ENCODE measurements at regions not wholly inside any gene's neighbourhood (a gene's known extent, or its start where the extent isn't known, plus 50 kb on each side); places are given as distances from the start of the nearest gene placed in this dataset.
A peak's percentile ranks its signal among the peaks of the same experiment; 100 is the strongest.
"Not testable (repeated sequence)": the region's sequence is repeated elsewhere in the genome, so short reads cannot be mapped to it uniquely, and the experiment has no call there.

DNA sequence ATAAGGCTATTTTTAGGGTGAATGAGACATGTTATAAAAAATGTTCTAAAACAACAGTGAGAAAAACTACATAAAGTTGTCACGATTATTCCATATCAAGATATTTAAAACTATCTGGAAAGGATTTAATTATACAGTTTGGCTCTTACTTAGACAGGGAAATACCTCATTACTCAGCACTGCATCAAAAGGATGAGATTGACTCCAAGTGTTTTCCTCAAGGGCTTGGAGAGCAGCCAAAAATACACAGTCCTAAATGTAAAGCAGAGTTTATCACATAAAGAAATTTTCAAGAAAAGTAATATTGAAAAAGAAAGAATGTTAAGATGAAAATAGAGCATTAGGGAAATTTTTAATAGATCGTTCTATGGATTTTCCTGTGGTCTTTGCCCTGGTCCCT is 285.5 kb upstream of the NETO1 start:
- H3K4me3 ChIP-seq (ENCODE audit: low read length): no peak overlapping the region
- DNase-seq (ENCODE audit: low read depth, low spot score): no peak

DNA sequence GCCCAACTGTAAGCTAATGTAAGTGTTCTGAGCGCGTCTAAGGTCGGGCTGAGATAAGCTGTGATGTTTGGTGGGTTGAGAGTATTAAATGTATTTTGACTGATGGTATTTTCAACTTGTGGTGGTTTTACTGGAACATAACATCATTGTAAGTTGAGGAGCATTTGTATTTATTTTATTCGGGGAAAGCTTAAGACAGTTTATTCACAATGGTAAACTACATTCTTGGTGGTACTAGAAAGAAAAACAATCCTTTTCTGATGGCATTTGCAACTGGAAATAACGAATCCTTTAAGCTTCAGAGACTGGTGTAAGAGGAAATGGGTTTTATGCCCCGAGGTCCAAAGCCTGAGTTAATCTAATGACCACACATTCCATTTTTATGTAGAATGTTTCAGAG is 283.3 kb upstream of the NETO1 start:
- no peak for DNase-seq (ENCODE audit: low read depth, low spot score)

DNA sequence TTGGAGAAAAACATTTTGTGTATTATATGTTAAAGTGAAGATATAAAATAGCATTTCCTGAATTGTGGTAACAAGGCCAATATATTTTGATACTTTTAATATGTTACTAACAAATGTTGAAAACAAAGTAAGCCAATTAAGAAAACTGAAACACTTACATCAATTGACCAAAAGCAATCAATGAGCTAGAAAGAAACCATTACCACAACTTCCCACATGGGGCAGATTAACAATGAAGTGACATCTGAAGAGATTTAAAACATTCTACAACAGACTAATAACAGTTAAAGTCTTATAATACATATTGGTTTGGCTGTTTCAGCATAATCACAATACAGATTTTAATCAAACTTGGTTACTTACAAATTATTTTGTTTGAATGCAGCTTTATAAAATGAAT is 282.4 kb upstream of the NETO1 start:
- no peak for DNase-seq (ENCODE audit: low read depth, low spot score)
- H3K4me3 ChIP-seq (ENCODE audit: low read length): no peak overlapping the region

More for the DNA sequence above, 283.3 kb upstream of the NETO1 start:
- H3K4me3 ChIP-seq (ENCODE audit: low read length): no peak overlapping the region

DNA sequence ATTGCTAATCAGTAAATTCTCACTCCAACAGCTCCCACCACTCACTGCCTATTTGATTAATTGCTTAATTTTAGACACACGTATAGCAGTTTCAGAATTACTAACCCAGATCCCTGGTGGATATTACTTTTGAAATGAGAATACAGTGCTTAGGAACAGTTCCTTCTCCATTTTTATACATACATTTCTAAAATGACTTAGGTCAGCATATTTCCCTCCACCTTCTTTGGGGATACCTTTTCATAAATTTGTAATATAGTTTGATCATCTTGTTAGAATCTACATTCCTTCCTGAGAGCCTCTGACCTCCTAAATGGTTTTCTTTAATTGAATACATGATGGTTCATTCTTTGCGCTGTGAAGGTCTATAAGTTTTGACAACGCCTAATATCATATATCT is 279.8 kb upstream of the NETO1 start:
- DNase-seq (ENCODE audit: low read depth, low spot score): no peak
- H3K4me3 ChIP-seq (ENCODE audit: low read length): no peak overlapping the region

DNA sequence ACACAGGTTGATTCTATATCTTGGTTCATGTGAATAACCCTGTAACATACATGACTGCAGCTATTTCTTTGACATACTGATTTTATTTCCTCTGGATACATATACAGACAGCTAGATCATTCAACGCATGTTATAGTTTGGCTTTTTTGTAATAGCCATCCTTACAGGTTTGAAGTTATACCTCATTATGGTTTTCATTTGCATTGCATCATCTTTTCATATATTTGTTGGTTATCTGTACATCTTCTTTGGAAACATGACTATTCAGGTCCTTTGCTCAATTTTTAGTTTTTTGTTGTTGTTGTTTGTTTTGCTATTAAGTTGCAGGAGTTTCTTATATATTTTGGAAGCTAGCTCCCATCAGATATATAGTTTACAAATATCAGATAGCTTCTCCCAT is 276.2 kb upstream of the NETO1 start:
- no peak for DNase-seq (ENCODE audit: low read depth, low spot score)
- H3K4me3 ChIP-seq (ENCODE audit: low read length): no peak overlapping the region

DNA sequence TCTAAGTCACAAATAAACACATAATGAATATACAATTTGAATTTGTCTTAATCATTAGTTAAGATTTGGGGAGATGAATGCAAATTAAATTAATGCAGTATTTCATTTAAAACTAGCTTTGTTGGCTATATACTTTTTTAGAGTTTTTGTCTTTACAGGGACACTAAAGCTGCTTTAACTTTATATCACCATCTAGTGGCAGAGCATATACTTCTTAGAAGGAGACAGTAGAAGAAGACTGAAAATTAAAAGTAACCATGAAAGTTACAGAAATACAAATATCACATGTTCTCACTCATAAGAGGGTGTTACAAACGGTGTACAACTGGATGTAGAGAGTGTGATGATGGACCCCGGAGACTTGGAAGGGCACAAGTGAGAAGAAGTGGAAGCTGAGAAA is 268.3 kb upstream of the NETO1 start:
- DNase-seq (ENCODE audit: low read depth, low spot score): peak; percentile 7
- H3K4me3 ChIP-seq (ENCODE audit: low read length): no peak overlapping the region

DNA sequence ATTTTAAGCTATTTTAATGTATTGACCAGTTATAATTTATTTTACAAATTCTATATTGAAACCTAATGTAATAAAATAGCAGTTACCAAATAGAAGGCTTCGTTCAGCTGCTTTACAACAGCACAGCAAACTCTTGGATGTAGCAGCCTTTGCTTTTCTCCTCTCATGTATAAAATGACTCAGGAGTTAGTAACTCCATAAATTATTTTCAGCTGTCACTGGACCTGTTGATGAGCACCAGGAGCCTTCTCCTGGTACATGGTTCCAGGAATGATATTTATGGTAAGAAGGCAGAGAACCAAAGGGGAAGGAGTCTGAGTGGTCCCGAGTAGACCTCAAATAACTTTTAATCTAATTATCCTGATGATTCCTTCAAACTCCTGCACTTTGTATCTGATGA is 256.4 kb upstream of the NETO1 start:
- DNase-seq (ENCODE audit: low read depth, low spot score): no peak
- no peak overlapping the region for H3K4me3 ChIP-seq (ENCODE audit: low read length)

DNA sequence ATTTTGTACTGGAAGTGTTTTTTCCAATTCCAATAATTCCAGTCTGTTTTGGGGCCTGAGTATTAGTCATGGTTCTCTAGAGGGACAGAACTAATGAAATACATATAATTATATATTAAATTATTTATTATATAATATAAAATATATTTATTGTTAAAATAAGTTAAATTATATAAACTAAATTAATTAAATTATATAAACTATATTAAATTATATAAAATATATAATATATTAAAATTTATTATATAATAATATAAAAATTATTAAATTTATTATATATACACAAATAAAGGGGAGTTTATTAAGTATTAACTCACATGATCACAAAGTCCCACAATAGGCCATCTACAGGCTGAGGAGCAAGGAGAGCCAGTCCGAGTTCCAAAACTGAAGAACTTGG is 253.4 kb upstream of the NETO1 start:
- DNase-seq (ENCODE audit: low read depth, low spot score): no peak
- no peak overlapping the region for H3K4me3 ChIP-seq (ENCODE audit: low read length)

DNA sequence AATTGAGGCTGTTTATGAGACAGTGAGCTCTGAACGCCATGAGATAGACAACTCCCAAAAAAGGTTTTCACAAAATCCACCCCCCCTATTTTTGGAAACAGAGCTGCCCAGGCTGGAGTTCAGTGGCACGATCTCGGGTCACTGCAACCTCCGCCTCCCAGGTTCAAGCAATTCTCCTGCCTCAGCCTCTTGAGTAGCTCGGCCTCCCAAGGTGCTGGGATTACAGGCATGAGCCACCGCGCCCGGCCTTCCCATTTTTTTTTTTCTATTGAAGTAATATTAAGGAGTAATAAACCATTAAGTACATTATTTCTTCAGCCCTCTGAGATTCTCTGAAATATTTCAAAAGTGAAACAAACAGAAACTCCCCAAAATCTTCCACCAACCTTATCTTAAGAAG is 252.8 kb upstream of the NETO1 start:
- no peak for DNase-seq (ENCODE audit: low read depth, low spot score)
- no peak overlapping the region for H3K4me3 ChIP-seq (ENCODE audit: low read length)

DNA sequence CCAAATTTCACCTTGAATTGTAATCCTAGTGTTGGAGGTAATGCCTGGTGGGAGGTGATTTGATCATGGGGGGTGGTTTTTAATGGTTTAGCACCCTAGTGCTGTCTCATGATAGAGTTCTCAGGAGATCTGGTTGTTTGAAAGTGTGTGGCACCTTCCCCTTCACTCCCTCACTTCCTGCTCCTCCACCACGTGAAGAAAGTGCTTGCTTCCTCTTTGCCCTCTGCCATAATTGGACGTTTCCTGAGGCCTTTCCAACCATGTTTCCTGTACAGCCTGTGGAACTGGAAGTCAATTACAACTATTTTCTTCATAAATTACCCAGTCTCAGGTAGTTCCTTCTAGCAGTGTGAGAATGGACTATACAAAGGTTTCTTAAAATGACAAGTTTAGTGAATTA is 251.8 kb upstream of the NETO1 start:
- DNase-seq (ENCODE audit: low read depth, low spot score): peak; percentile 9
- no peak overlapping the region for H3K4me3 ChIP-seq (ENCODE audit: low read length)

DNA sequence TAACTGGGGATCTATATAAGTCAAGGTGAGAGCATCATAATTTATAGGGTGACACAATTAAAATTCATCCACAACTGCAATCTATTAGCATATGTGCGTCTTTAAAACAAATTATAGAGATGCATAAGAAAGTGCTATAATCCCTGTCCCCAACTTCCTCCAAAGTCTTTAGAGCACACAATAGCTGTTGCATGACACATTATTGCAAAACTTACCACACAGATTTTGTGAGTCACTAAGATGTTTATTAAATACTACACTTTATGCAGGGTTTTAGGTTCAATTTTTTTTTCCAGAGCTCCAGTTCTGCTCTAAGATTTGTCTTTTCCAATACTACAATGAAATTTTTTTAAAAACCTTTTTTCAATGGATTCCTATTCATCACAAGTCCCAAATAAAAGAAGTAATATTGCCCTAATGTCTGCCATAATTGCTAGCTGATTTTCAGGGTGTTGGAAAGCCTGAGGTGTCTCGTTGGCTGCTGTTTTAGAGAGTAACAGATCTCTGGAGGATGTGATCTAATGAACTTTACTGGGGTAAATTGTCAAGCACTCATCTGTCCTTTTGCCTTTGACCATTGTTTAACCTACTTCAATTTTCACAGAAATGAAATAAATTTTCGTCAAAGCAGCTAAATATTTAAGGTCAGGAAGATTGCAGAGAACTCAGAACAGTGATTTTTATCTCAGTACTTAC is 250.5 kb upstream of the NETO1 start:
- no peak for DNase-seq (ENCODE audit: low read depth, low spot score)
- no peak overlapping the region for H3K4me3 ChIP-seq (ENCODE audit: low read length)

DNA sequence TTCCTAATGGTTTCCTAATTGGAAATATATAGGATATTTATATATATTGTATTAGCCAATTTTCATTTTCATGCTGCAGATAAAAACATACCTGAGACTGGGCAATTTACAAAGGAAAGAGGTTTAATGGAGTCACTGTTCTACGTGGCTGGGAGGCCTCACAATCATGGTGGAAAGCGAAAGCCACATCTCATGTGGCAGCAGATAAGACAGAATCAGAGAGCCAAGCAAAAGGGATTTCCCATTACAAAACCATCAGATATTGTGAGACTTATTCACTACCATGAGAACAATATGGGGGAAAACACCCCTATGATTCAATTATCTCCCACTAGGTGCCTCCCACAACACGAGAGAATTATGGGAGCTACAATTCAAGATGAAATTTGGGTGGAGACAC is 242.5 kb upstream of the NETO1 start:
- no peak overlapping the region for H3K4me3 ChIP-seq (ENCODE audit: low read length)
- DNase-seq (ENCODE audit: low read depth, low spot score): no peak

DNA sequence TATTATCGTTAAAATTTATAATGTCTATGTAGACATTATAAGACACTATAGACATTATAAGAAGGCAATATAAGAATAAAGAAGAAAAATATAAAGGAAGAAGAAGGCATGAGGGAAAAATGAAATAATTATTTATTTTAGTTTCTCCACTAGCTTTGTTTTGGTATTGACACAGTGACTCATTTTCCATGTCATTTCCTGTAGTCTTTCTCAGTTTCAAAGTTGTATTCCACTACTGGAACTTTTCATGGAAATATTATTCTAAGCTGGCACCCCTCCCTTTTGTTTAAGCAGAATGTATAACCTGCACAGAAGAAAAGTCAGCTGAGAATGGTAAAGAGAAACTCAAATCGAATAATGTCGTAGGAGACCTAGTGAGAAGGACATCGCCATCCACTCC is 234.2 kb upstream of the NETO1 start:
- DNase-seq (ENCODE audit: low read depth, low spot score): no peak
- H3K4me3 ChIP-seq (ENCODE audit: low read length): no peak overlapping the region

DNA sequence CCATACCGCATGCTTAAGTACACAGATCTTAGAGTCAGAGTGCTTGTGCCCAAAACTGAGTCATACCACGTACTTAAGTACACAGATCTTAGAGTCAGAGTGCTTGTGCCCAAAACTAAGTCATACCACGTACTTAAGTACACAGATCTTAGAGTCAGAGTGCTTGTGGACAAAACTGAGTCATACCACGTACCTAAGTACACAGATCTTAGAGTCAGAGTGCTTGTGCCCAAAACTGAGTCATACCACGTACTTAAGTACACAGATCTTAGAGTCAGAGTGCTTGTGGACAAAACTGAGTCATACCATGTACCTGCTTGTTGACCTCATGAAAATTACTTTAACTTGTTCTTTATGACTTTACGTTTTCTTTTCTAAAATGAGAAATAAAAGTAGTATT is 233.7 kb upstream of the NETO1 start:
- not testable (repeated sequence) for DNase-seq (ENCODE audit: low read depth, low spot score); H3K4me3 ChIP-seq (ENCODE audit: low read length)

DNA sequence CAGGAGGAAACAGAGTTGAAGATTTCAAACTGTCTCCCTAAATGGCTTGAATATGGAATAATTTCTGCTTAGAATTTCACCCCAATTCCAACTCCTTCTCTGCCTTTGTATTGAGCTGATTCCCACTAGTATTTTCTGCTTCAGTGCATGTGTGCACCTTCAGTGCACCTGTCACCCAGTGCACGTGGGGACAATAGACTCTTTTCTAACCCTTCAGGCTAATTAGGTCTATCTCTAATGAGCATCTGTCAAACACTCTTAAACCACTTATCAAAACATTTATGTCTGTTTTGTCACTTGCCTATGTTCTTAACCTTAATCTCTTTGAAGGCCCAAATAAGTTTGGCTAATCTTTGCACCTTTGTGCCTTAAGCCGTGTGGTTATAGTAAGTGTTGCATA is 232.0 kb upstream of the NETO1 start:
- H3K4me3 ChIP-seq (ENCODE audit: low read length): no peak overlapping the region
- DNase-seq (ENCODE audit: low read depth, low spot score): no peak

DNA sequence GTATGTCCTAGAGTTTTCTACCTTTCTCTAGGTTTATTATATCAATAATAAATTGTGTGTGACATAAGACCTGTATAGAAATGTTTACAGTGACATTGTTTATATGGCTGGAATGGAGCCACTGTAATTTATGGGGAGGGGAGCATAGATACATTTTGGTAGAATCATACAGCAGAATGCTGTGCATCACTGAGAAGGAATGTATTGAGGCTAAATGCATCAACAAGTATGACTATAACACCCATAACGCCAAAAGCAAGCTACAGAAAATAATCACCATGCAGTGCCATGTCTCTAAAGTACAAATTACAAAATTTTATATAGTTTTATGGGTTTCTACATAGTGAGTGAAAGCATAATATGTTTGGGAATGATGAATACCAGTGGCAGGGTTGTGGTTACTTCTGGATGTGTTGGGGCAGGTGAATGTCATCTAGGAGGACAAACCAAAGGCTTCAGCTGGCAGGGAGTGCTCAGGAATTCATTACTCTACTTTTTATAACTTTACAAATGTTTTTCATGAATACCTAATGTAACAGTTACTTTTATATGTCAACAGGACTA is 226.0 kb upstream of the NETO1 start:
- no peak for DNase-seq (ENCODE audit: low read depth, low spot score)
- no peak overlapping the region for H3K4me3 ChIP-seq (ENCODE audit: low read length)

DNA sequence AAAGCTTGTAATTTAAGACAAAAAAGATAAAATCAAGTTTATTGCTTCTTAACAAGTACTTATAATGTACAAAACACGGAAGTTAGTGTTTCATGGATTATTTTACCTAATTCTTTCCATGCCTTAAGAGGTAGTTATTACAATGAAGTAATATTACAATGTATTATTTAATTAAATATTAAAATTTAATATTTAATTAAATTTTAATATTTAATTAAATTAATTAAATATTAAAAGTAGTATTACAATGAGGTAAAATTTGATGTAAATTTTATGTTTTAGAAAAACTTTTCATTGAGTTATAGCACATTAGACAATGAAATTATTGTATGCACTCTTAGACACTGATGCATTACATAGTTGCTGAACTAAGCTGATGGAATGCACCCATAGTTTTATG is 220.7 kb upstream of the NETO1 start:
- H3K4me3 ChIP-seq (ENCODE audit: low read length): no peak overlapping the region
- no peak for DNase-seq (ENCODE audit: low read depth, low spot score)

DNA sequence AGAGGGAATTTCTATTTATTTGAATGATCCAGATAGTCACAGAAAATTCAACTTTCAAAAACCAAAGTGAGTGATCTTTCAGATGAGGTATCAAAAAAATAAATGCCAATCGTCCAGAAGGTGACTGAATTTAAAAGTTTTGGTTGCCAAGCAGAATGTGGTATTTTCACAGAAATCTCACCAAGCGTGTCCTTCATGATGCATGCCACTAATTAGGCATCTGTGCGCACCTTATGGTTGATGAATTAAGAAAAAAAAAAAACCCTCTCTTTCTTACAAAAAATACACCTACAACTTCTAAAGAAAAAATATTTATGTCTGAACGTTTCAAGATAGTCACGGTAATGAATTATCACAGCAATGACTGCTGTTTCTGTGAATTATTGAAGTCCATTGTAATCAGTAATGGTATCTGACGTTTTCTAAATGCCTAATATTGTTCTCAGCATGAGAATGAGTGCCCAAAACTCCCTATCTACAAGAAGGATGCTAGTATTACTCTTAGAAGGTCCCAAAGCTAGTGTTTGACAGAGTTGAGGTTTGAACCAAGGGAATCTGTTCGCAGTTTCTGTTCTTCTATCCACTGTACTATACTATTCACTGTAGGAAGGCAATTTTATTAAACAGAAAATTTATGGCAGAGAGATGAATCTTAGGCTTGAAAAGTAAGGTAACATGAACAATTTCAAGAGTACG is 219.6 kb upstream of the NETO1 start:
- no peak overlapping the region for H3K4me3 ChIP-seq (ENCODE audit: low read length)
- no peak for DNase-seq (ENCODE audit: low read depth, low spot score)

DNA sequence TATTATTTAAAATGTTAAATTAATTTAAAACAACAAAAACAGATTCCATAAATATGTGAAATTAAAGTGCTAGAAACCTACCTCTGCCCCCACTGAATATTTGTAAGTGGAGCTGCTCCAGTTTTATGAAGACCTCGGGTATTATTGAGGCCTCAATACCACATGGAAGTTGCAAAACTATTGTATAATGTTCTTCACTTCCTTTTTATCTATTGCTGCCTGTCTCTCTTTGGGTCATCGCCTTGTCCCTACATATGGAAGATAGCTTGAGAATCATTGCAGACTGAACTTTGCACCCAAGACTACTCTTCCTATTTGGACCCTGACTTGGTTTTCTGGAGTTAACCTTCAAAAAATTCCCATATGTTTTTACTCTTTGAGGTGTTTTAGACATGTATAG is 212.1 kb upstream of the NETO1 start:
- no peak overlapping the region for H3K4me3 ChIP-seq (ENCODE audit: low read length)
- DNase-seq (ENCODE audit: low read depth, low spot score): no peak

DNA sequence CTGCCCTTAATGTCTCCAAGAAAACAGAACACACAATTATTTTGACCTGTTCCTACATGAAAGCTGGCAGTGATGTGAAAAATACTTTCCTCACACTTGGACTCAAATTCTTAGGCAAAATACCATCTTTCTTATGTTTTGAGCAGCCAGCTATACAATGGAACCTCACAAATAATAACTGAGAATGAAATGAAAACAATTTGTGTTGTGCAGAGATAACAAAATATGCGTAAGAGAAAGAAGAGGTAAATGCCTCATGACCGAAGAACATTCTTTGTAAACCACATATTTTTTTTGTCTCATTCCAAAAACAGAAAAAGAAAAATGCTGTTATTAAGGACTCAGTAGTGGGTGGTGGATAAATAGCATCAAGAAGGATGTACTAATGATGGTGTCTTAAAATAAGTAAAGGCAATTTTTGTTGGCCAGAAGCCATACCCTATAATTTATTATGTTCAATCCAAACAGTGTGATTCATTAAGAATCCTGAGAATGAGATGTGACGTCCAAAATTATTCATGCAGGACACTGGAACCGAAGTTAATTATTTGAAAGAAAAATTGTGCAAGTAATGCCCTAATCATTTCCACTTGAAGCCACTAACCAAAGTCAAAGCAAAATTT is 193.0 kb upstream of the NETO1 start:
- H3K4me3 ChIP-seq (ENCODE audit: low read length): no peak overlapping the region
- no peak for DNase-seq (ENCODE audit: low read depth, low spot score)

All from Jurkat, Clone E6-1 (cell line).